Activated CD8-positive, alpha-beta memory T cell treated with anti-CD3 and anti-CD28 coated beads, Interleukin-2, amount 10 ng/mL, durations not matched to agents 7 days and 5 days (primary cell): ENCODE measurements at regions not wholly inside any gene's neighbourhood (a gene's known extent, or its start where the extent isn't known, plus 50 kb on each side); places are given as distances from the start of the nearest gene placed in this dataset.

ENCODE experiments used
- ATAC-seq: fragments of 150-1000 bp; cut with Tn5 transposase; one replicate; pipeline ENCODE4 v1.10.0; 2021; ENCODE audit warnings: moderate library complexity
- CTCF ChIA-PET: fragments of 350-600 bp; sonication (Branson Sonifier 250); formaldehyde crosslinking; loops from one replicate; lab custom pipeline; 2021; ENCODE audit warnings: antibody characterized with exemption; lab: Charles Lee
- DNase-seq: peaks from one replicate; pipeline ENCODE4 v3.0.0-alpha.2; 2020
- H3K27ac Mint-ChIP-seq: one replicate; pipeline ENCODE4 v1.8.0; 2021; ENCODE audit warnings: mild to moderate bottlenecking, mixed read lengths
- H3K27me3 Mint-ChIP-seq: one replicate; pipeline ENCODE4 v1.8.0; 2021; ENCODE audit warnings: mixed read lengths
- H3K36me3 Mint-ChIP-seq: one replicate; pipeline ENCODE4 v1.8.0; 2021; ENCODE audit warnings: mild to moderate bottlenecking, mixed read lengths
- H3K4me1 Mint-ChIP-seq: one replicate; pipeline ENCODE4 v1.8.0; 2021; ENCODE audit warnings: mixed read lengths
- H3K4me3 Mint-ChIP-seq: one replicate; pipeline ENCODE4 v1.8.0; 2021; ENCODE audit warnings: mild to moderate bottlenecking, moderate library complexity, mixed read lengths
- H3K9me3 Mint-ChIP-seq: one replicate; pipeline ENCODE4 v1.8.0; 2022; ENCODE audit warnings: low read depth, mixed read lengths

DNA sequence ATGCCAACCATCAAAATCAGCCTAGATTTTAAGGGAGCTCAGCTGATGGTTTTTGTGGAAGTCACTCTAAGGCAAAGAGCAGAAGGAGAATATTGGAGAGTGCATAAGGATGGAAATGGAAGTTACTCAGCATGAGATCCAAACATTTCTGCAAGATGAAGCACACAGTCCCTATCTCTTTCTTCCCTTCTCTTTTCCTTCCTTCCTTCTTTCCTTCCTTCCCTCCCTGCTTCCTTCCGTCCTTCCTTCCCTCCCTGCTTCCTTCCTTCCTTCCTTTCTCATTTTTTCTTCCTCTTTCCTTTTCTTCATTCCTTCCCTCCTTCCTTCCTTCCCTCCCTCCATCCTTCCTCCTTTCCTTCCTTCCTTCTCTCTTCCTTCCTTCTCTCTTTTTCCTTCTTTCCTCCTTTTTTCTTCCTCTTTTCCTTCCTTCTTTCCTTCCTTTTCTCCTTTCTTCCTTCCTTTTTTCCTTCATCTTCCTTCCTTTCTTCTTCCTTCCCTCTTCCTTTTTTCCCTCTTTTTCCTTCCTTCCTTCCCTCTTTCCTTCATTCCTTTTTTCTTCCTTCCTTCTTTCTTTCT, 727.9 kb upstream of the CDH2 start:
- H3K4me1 Mint-ChIP-seq = no peaks in the 10 kb centered on the region
- no peaks in the 10 kb centered on the region for H3K36me3 Mint-ChIP-seq
- CTCF ChIA-PET = no interaction called here

DNA sequence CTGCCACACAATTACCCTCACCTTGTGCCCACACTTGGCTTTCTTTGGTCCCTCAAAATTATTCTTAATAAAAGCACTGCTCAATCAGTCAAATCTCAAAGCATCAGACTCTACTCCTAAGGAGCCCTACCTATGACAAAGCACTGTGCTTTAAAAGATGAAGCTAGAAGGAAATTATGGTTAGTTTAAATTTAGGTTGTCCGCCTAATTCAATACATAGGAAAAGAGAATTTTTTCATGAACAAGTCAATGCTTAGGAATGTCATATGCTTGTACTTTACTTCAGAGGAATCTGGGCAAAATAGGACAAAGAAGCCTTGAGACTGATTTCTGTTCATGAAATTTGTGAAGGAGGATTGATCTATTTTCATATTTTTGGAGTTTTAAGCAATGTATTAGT, 726.4 kb upstream of the CDH2 start:
- no peaks in the 10 kb centered on the region for H3K36me3 Mint-ChIP-seq
- CTCF ChIA-PET = no interaction called here
- peaks cover 19% of the 10 kb centered on the region for H3K9me3 Mint-ChIP-seq
- DNase-seq (no peak), ATAC-seq (no peak)
- no peak overlapping the region for H3K27ac Mint-ChIP-seq
- no peak overlapping the region for H3K4me3 Mint-ChIP-seq
- no peaks in the 10 kb centered on the region for H3K27me3 Mint-ChIP-seq
- no peaks in the 10 kb centered on the region for H3K4me1 Mint-ChIP-seq

More for the DNA sequence above, 727.9 kb upstream of the CDH2 start:
- H3K27me3 Mint-ChIP-seq = no peaks in the 10 kb centered on the region
- H3K4me3 Mint-ChIP-seq = no peak overlapping the region
- DNase-seq (no peak), ATAC-seq (no peak)
- H3K9me3 Mint-ChIP-seq = peaks cover 13% of the 10 kb centered on the region
- no peak overlapping the region for H3K27ac Mint-ChIP-seq

GRCh38 chr18:28890791-28891190, 713.9 kb upstream of the CDH2 start:
- DNase-seq (no peak), ATAC-seq (no peak)
- H3K4me1 Mint-ChIP-seq = no peaks in the 10 kb centered on the region
- H3K36me3 Mint-ChIP-seq = no peaks in the 10 kb centered on the region
- peaks cover 10% of the 10 kb centered on the region for H3K9me3 Mint-ChIP-seq
- no peak overlapping the region for H3K4me3 Mint-ChIP-seq
- no peak overlapping the region for H3K27ac Mint-ChIP-seq
- H3K27me3 Mint-ChIP-seq = no peaks in the 10 kb centered on the region
- CTCF ChIA-PET = no interaction called here

DNA sequence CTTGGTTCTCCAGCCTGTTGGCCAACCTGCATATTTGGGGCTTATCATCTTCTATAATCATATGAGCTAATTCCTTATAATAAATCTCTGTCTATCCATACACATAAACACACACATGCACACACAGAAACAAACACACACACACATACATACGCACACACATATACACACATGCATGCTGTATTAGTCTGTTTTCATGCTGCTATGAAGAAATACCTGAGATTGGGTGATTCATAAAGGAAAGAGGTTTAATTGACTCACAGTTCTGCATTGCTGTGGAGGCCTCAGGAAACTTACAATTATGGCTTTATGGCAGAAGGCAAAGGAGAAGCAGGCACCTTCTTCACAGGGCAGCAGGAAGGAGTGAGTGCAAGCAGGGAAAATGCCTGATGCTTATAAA, 707.4 kb upstream of the CDH2 start:
- CTCF ChIA-PET = no interaction called here
- Mint-ChIP-seq H3K9me3 (peaks cover 8% of the 10 kb centered on the region), H3K36me3 (no peaks in the 10 kb centered on the region), H3K27me3 (no peaks in the 10 kb centered on the region), H3K4me3 (no peak overlapping the region), H3K27ac (no peak overlapping the region), H3K4me1 (no peaks in the 10 kb centered on the region)
- ATAC-seq (no peak), DNase-seq (no peak)

GRCh38 chr18:28880856-28881255, 703.9 kb upstream of the CDH2 start:
- Mint-ChIP-seq H3K36me3 (no peaks in the 10 kb centered on the region), H3K9me3 (peaks cover 4% of the 10 kb centered on the region), H3K4me3 (no peak overlapping the region), H3K27me3 (no peaks in the 10 kb centered on the region), H3K27ac (no peak overlapping the region), H3K4me1 (no peaks in the 10 kb centered on the region)
- ATAC-seq (no peak), DNase-seq (no peak)
- CTCF ChIA-PET = no interaction called here

DNA sequence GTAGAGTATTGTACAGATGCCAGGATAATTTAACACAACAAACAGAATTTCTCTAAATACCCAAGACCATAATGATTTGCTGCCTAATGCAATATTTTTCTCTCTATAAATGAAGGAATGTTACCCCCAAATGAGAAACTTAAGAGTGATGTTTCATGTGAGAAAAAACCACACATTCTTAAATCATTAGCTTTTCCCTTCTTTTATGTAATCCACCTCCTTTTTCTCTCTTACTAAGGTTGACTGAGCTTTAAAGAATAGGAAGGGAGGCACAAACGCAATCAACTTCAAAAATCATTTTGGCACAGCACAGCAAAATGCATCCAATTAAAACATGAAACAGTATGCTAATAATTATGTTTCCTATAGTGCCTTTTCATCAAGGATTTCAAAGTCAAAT, 698.1 kb upstream of the CDH2 start:
- Mint-ChIP-seq H3K4me1 (no peaks in the 10 kb centered on the region), H3K27ac (no peak overlapping the region), H3K36me3 (no peaks in the 10 kb centered on the region), H3K9me3 (peaks cover 9% of the 10 kb centered on the region), H3K27me3 (no peaks in the 10 kb centered on the region), H3K4me3 (no peak overlapping the region)
- ATAC-seq (no peak), DNase-seq (no peak)
- CTCF ChIA-PET = no interaction called here

DNA sequence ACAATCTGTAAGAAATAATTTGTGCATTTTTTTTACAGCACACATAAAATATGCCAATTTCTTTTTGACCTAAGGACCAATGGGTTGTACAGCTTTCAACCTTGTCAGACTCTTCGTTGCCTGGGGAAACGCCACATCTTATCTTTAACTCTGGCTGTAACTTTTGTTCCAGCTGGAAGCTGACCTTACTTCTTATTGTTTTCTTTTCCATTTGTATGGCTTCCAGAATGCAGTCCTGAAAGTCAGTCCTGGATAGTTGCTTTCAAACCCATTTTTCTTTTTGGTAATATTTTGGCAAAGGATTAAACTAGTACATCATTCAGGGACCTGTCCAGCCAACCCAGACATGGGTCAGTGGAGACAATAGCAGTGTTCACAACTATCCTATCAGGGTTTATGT, 686.5 kb upstream of the CDH2 start:
- no peaks in the 10 kb centered on the region for H3K27me3 Mint-ChIP-seq
- ATAC-seq (no peak), DNase-seq (no peak)
- no peak overlapping the region for H3K27ac Mint-ChIP-seq
- CTCF ChIA-PET = no interaction called here
- no peaks in the 10 kb centered on the region for H3K4me1 Mint-ChIP-seq
- H3K9me3 Mint-ChIP-seq = peaks cover 20% of the 10 kb centered on the region
- no peaks in the 10 kb centered on the region for H3K36me3 Mint-ChIP-seq
- H3K4me3 Mint-ChIP-seq = no peak overlapping the region

- DNase-seq (no peak), ATAC-seq (no peak)
- H3K9me3 Mint-ChIP-seq = peaks cover 17% of the 10 kb centered on the region
- H3K4me3 Mint-ChIP-seq = no peak overlapping the region
- no peaks in the 10 kb centered on the region for H3K36me3 Mint-ChIP-seq
- no peaks in the 10 kb centered on the region for H3K27me3 Mint-ChIP-seq
- H3K4me1 Mint-ChIP-seq = no peaks in the 10 kb centered on the region
- CTCF ChIA-PET = no interaction called here
- no peak overlapping the region for H3K27ac Mint-ChIP-seq
These were observed 681.3 kb upstream of the CDH2 start for GRCh38 chr18:28858248-28858647.

DNA sequence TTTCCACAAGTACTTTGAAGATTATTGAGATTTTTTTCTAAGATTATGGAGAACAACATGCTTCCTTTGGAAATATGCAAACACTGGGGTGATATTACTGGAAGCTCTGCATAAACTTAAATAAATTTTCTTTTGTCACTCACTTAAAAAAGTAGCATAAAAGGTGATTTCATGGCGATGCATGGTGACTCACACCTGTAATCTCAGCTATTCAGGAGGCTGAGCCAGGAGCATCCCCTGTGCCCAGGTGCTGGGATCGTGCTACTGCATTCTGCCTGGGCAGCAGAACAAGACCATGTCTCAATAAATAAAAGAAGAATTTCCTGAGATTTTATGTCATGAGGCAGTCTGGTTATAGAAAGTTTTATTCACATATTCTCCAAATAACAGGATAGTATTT, 679.1 kb upstream of the CDH2 start:
- Mint-ChIP-seq H3K9me3 (peaks cover 7% of the 10 kb centered on the region), H3K27ac (no peak overlapping the region), H3K27me3 (no peaks in the 10 kb centered on the region), H3K36me3 (no peaks in the 10 kb centered on the region), H3K4me3 (no peak overlapping the region), H3K4me1 (no peaks in the 10 kb centered on the region)
- CTCF ChIA-PET = no interaction called here
- no peak for ATAC-seq
- no peak for DNase-seq

GRCh38 chr18:28855524-28855923, 678.6 kb upstream of the CDH2 start:
- Mint-ChIP-seq H3K9me3 (peaks cover 4% of the 10 kb centered on the region), H3K36me3 (no peaks in the 10 kb centered on the region), H3K27me3 (no peaks in the 10 kb centered on the region), H3K4me3 (no peak overlapping the region), H3K27ac (no peak overlapping the region), H3K4me1 (no peaks in the 10 kb centered on the region)
- CTCF ChIA-PET = no interaction called here
- ATAC-seq (no peak), DNase-seq (no peak)

DNA sequence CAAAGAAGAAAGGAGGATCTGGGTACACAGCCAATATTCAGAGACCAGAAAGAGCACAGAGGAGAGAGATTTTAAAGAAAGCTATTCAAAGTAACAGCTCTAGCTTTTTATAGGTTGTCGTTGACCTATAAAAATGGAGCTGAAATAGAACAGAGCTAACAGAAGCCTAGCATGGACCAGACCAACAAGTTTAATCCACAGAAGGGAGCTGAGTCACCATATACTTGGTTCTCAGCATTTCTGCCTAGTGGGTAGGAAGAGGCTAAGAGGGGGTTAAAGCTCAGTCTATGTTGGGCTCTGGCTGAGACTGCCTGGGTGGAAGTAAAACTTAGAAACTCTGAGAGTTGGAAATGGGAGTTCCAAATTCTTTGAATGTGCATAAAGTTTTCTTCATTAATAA, 678.0 kb upstream of the CDH2 start:
- CTCF ChIA-PET = no interaction called here
- H3K9me3 Mint-ChIP-seq = peaks cover 7% of the 10 kb centered on the region

DNA sequence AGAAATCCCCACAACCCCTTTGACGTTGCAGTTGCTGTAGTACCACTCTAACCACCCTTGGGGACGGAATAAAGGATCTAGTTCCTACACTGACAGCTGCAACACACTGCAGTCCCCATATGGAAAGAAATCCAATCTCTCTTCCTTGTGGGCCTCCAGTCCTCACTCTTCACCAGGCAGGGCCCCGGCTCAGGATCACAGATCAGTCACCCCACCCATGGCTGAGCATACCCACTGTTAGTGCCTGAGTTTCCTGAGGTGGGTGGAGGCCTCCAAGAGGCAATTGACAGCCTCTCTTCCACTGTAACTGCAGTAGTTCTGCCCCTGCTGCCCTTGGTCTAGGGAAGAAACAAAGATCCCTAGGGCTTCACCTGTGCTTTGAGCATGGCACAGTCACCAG, 670.0 kb upstream of the CDH2 start:
- ATAC-seq (no peak), DNase-seq (no peak)
- no peaks in the 10 kb centered on the region for H3K36me3 Mint-ChIP-seq
- H3K4me1 Mint-ChIP-seq = no peaks in the 10 kb centered on the region
- H3K27me3 Mint-ChIP-seq = no peaks in the 10 kb centered on the region
- H3K9me3 Mint-ChIP-seq = peaks cover 23% of the 10 kb centered on the region
- no peak overlapping the region for H3K27ac Mint-ChIP-seq
- CTCF ChIA-PET = no interaction called here
- H3K4me3 Mint-ChIP-seq = no peak overlapping the region

More for the DNA sequence above, 678.0 kb upstream of the CDH2 start:
- DNase-seq (no peak), ATAC-seq (no peak)
- Mint-ChIP-seq H3K4me1 (no peaks in the 10 kb centered on the region), H3K27me3 (no peaks in the 10 kb centered on the region), H3K36me3 (no peaks in the 10 kb centered on the region), H3K4me3 (no peak overlapping the region), H3K27ac (no peak overlapping the region)

DNA sequence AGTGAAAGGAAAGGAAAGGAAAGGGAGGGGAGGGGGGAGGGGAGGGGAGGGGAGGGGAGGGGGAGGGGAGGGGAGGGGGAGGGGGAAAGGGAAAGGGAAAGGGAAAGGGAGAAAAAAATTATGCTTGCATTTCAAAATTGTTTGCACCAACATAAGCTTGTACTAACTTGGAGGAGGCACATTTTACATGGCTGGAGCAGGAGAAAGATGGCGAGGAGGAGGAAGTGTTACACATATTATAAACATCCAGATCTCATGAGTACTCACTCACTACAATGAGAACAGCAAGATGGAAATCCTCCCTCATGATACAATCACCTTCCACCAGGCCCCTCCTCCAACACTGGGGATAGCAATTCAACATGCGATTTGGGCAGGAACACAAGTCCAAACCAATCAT, 660.2 kb upstream of the CDH2 start:
- no peaks in the 10 kb centered on the region for H3K36me3 Mint-ChIP-seq
- no peak overlapping the region for H3K4me3 Mint-ChIP-seq
- no peaks in the 10 kb centered on the region for H3K9me3 Mint-ChIP-seq
- no peak overlapping the region for H3K27ac Mint-ChIP-seq
- ATAC-seq = no peak
- no peak for DNase-seq
- no peaks in the 10 kb centered on the region for H3K4me1 Mint-ChIP-seq
- H3K27me3 Mint-ChIP-seq = no peaks in the 10 kb centered on the region
- CTCF ChIA-PET = no interaction called here

- no peak for ATAC-seq
- Mint-ChIP-seq H3K27ac (no peak overlapping the region), H3K4me1 (no peaks in the 10 kb centered on the region), H3K4me3 (no peak overlapping the region), H3K36me3 (no peaks in the 10 kb centered on the region), H3K9me3 (peaks cover 2% of the 10 kb centered on the region), H3K27me3 (no peaks in the 10 kb centered on the region)
- CTCF ChIA-PET = no interaction called here
- no peak for DNase-seq
These were observed 658.0 kb upstream of the CDH2 start for GRCh38 chr18:28834889-28835288.

DNA sequence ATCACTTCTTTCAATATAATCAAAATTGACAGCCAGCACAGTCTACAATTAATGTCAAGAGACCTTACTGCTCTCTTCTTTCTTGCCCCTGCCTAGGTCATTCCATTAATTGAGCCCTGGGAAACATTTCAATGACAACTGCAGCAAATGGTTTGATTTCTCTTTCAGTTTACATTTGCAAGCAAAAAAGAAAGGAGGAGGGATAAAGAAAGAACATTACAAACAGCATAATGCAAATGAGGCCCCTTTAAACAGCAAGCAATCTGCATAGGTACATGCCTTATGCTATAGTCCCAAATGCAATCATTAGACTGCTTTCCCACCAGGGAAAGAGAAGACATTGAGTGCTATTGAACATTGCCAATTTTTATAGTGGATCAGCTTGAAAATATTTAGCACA, 655.0 kb upstream of the CDH2 start:
- Mint-ChIP-seq H3K4me1 (no peaks in the 10 kb centered on the region), H3K27ac (no peak overlapping the region), H3K9me3 (peaks cover 5% of the 10 kb centered on the region), H3K36me3 (no peaks in the 10 kb centered on the region), H3K27me3 (no peaks in the 10 kb centered on the region), H3K4me3 (no peak overlapping the region)
- ATAC-seq = no peak
- CTCF ChIA-PET = no interaction called here
- no peak for DNase-seq
